Neuronal stem cell (in vitro differentiated cells): ENCODE measurements at regions not wholly inside any gene's neighbourhood (a gene's known extent, or its start where the extent isn't known, plus 50 kb on each side); places are given as distances from the start of the nearest gene placed in this dataset.
A peak's percentile ranks its signal among the peaks of the same experiment; 100 is the strongest.
"Not testable (repeated sequence)": the region's sequence is repeated elsewhere in the genome, so short reads cannot be mapped to it uniquely, and the experiment has no call there.

ENCODE experiments used
- DNase-seq: peaks from one replicate; pipeline ENCODE4 v3.0.0-alpha.2; 2013; ENCODE audit warnings: low spot score
- H2AFZ ChIP-seq: one replicate; pipeline ENCODE4 v1.6.1; 2013; ENCODE audit warnings: mild to moderate bottlenecking, low read length, inconsistent platforms
- H2AK5ac ChIP-seq: 2 replicates; pipeline ENCODE4 v1.6.1; 2013; ENCODE audit warnings: low read depth, mild to moderate bottlenecking, inconsistent platforms, low read length, moderate library complexity, mixed read lengths
- H2BK120ac ChIP-seq: 2 replicates; pipeline ENCODE4 v1.6.1; 2013; ENCODE audit warnings: low read depth, mild to moderate bottlenecking, inconsistent platforms, low read length, moderate library complexity, mixed read lengths
- H2BK12ac ChIP-seq: one replicate; pipeline ENCODE4 v1.6.1; 2013; ENCODE audit warnings: low read length, inconsistent platforms
- H2BK15ac ChIP-seq: 2 replicates; pipeline ENCODE4 v1.6.1; 2013; ENCODE audit warnings: mild to moderate bottlenecking, low read length, inconsistent platforms, mixed read lengths
- H2BK5ac ChIP-seq: one replicate; pipeline ENCODE4 v1.6.1; 2013; ENCODE audit warnings: inconsistent platforms, mild to moderate bottlenecking, low read length, moderate library complexity
- H3K14ac ChIP-seq: one replicate; pipeline ENCODE4 v1.6.1; 2013; ENCODE audit warnings: low read length, inconsistent platforms
- H3K18ac ChIP-seq: 2 replicates; pipeline ENCODE4 v1.6.1; 2013; ENCODE audit warnings: low read length, inconsistent platforms
- H3K23ac ChIP-seq: 2 replicates; pipeline ENCODE4 v1.6.1; 2013; ENCODE audit warnings: low read depth, mild to moderate bottlenecking, mixed read lengths, low read length, inconsistent platforms; ENCODE audit not compliant: poor library complexity
- H3K27ac ChIP-seq: replicated peaks from 3 replicates; pipeline ENCODE4 v1.5.1; 2013; ENCODE audit warnings: low read length, inconsistent platforms
- H3K27me3 ChIP-seq, 3 experiments: 2 replicates each; pipeline ENCODE4 v1.6.1; 2013; ENCODE audit warnings: low read length in 3 of 3, mild to moderate bottlenecking in 2 of 3, inconsistent platforms in 1 of 3, low read depth in 1 of 3, mixed read lengths in 1 of 3, moderate library complexity in 1 of 3; ENCODE audit not compliant: control insufficient read depth in 3 of 3, insufficient read depth in 3 of 3
- H3K36me3 ChIP-seq, 2 donors: replicated peaks in 1 of 2; 2 replicates each; pipeline ENCODE4 v1.6.1; 2013; ENCODE audit warnings: low read length in 2 of 2; ENCODE audit not compliant: control insufficient read depth in 2 of 2, insufficient read depth in 2 of 2
- H3K4ac ChIP-seq: 2 replicates; pipeline ENCODE4 v1.6.1; 2013; ENCODE audit warnings: inconsistent platforms, mild to moderate bottlenecking, low read length, moderate library complexity
- H3K4me1 ChIP-seq, 2 donors: 1 replicate in 1 of 2; 2 replicates in 1 of 2; pipeline ENCODE4 v1.6.1; 2013; ENCODE audit warnings: low read length in 2 of 2, low read depth in 1 of 2; ENCODE audit not compliant: control insufficient read depth in 2 of 2, insufficient read depth in 1 of 2
- H3K4me2 ChIP-seq: one replicate; pipeline ENCODE4 v1.6.1; 2013; ENCODE audit warnings: mild to moderate bottlenecking, low read length, inconsistent platforms; ENCODE audit not compliant: insufficient read depth, poor library complexity, severe bottlenecking
- H3K4me3 ChIP-seq, 2 donors: 2 replicates each; pipeline ENCODE4 v1.5.1; 2013; ENCODE audit warnings: low read length in 2 of 2, mild to moderate bottlenecking in 2 of 2, inconsistent platforms in 1 of 2, moderate library complexity in 1 of 2
- H3K79me1 ChIP-seq: one replicate; pipeline ENCODE4 v1.6.1; 2013; ENCODE audit warnings: low read depth, mild to moderate bottlenecking, inconsistent platforms, low read length, moderate library complexity
- H3K9ac ChIP-seq: one replicate; pipeline ENCODE4 v1.6.1; 2013; ENCODE audit warnings: mild to moderate bottlenecking, low read depth, low read length, inconsistent platforms; ENCODE audit not compliant: poor library complexity
- H3K9me3 ChIP-seq, 2 donors: replicated peaks in 1 of 2; 2 replicates each; pipeline versions ENCODE3 to v1.6.1; 2013; ENCODE audit warnings: low read length in 2 of 2, mild to moderate bottlenecking in 2 of 2, inconsistent platforms in 1 of 2, low read depth in 1 of 2, mixed read lengths in 1 of 2, moderate library complexity in 1 of 2; ENCODE audit not compliant: control insufficient read depth in 2 of 2, insufficient read depth in 1 of 2
- H4K8ac ChIP-seq: one replicate; pipeline ENCODE4 v1.6.1; 2013; ENCODE audit warnings: low read depth, mild to moderate bottlenecking, inconsistent platforms, low read length, moderate library complexity
- H4K91ac ChIP-seq: one replicate; pipeline ENCODE4 v1.6.1; 2013; ENCODE audit warnings: low read length, low read depth, mild to moderate bottlenecking, inconsistent platforms; ENCODE audit not compliant: poor library complexity
- WGBS, 2 donors: extraction: QIAGEN DNeasy Blood & Tissue Kit; methylation state at CpG; one replicate each; pipeline ENCODE4 v1.1.7; 2013; ENCODE audit warnings: missing lambda C conversion rate in 2 of 2, mixed read lengths in 1 of 2; ENCODE audit not compliant: insufficient read length in 2 of 2, insufficient replicate concordance in 1 of 2; ENCODE audit errors: extremely low coverage in 2 of 2; 5-methylcytosine and 5-hydroxymethylcytosine counted together

DNA sequence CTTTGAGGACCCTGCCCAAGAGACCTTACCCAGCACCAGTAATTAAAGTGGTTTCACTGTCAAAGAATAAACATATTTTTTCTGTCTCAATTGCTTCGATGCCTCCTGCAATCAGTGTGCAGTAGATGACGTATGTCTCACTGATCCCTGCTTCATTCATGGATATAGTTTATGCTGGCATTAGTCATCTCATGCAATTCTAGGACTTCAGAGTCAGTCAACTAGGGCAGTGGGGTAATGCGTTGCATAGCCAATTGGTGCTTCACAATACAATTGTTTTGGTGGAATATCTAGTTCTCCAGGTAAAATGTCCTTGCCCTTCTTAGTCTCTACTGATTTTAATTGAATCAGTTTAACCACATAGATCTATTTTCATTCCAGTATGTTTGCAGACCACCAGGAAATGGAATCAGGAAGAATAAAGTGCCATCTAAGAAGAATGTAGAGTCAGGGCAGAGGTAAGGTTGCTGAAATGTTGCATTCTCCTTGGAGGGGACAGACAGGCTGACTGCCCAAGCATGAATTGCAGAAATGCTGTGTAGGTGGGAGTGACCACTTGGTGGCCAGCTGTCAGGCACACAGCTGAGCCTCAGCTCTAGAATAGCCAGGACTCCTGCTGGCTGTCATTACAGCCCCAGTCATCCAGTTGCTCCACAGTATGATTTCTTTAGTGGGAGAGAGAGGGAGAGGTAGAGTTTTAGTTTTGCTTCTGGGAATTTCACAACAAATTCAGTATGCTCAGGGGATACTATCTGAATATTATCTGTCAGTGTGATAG is 73.5 kb upstream of the MEGF10 start:
- Histone ChIP-seq H2AK5ac (no peak overlapping the region), H2BK12ac (no peak overlapping the region), H3K18ac (no peak overlapping the region), H3K9me3 (no peaks in the 10 kb centered on the region), H3K27ac (no peak overlapping the region), H3K4me3 (no peak overlapping the region), H3K4me1 (peaks cover 0 to 2% of the 10 kb centered on the region in 2 donors), H3K23ac (no peak overlapping the region), H3K9ac (no peak overlapping the region), H2AFZ (no peak overlapping the region), H3K27me3 (no peaks in the 10 kb centered on the region), H2BK15ac (no peak overlapping the region), H3K79me1 (no peaks in the 10 kb centered on the region), H2BK5ac (no peak overlapping the region), H3K4ac (no peak overlapping the region), H4K8ac (no peak overlapping the region), H4K91ac (no peak overlapping the region), H3K14ac (no peak overlapping the region), H3K4me2 (no peak overlapping the region), H3K36me3 (no peaks in the 10 kb centered on the region), H2BK120ac (no peak overlapping the region)
- WGBS, 2 donors = no CpG with 5 or more reads among the region's 3 CpGs
- DNase-seq = no peak

DNA sequence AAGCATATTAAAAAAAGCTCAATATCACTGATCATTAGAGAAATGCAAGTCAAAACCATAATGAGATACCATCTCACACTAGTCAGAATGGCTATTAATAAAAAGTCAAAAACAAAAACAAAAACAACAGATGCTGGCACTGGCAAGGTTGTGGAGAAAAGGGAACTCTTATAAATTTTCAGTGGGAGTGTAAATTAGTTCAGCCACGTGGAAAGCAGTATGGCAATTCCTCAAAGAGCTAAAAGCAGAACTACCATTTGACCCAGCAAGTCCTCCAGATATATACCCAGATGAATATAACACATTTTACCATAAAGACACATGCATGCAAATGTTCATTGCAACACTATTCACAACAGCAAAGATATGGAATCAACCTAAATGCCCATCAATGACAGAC is 68.7 kb upstream of the MEGF10 start:
- not testable (repeated sequence) for H3K23ac ChIP-seq, H3K4me1 ChIP-seq, H3K18ac ChIP-seq, H2AK5ac ChIP-seq, DNase-seq, H2BK120ac ChIP-seq, H4K91ac ChIP-seq, H3K14ac ChIP-seq, H2BK12ac ChIP-seq, H3K4me3 ChIP-seq, H3K4me2 ChIP-seq, H4K8ac ChIP-seq, H2BK5ac ChIP-seq, H3K27ac ChIP-seq, H3K9me3 ChIP-seq, H3K79me1 ChIP-seq, H2BK15ac ChIP-seq, H3K4ac ChIP-seq, H3K36me3 ChIP-seq, H3K27me3 ChIP-seq, H2AFZ ChIP-seq, H3K9ac ChIP-seq
- WGBS, 2 donors = no CpG with 5 or more reads among the region's 1 CpG

DNA sequence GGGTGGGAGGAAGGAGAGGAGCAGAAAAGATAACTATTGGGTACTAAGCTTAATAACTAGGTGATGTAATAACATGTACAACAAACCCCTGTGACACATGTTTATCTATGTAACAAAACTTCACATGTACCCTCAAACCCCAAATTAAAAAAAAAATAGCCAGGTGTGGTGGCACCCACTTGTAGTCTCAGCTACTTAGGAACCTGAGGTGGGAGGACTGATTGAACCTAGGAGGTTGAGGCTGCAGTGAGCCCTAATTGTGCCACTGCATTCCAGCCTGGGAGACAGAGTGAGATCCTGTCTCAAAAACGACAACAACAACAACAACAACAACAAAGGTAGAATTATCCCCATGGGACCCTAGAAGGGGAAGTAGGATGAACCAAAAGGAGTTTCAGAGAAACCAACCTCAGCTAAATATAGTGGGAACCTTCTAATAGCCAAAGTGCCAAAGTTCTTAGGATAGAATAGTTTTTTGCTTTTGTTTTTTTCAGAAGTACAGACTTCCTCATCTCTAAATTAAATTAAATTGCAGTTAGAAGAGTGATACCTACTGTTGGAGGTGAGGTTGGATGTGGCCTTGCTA is 67.9 kb upstream of the MEGF10 start:
- not testable (repeated sequence) for H2BK120ac ChIP-seq, H2AK5ac ChIP-seq, H3K27me3 ChIP-seq, H3K9ac ChIP-seq, H3K4ac ChIP-seq, DNase-seq, H2BK12ac ChIP-seq, H3K4me3 ChIP-seq, H4K91ac ChIP-seq, H2BK5ac ChIP-seq, H3K23ac ChIP-seq, H3K27ac ChIP-seq, H3K14ac ChIP-seq, H3K9me3 ChIP-seq, H3K36me3 ChIP-seq, H3K18ac ChIP-seq, H3K4me2 ChIP-seq, H2BK15ac ChIP-seq, H3K79me1 ChIP-seq, H4K8ac ChIP-seq, H2AFZ ChIP-seq, H3K4me1 ChIP-seq
- WGBS, 2 donors = no CpG with 5 or more reads among the region's 1 CpG

DNA sequence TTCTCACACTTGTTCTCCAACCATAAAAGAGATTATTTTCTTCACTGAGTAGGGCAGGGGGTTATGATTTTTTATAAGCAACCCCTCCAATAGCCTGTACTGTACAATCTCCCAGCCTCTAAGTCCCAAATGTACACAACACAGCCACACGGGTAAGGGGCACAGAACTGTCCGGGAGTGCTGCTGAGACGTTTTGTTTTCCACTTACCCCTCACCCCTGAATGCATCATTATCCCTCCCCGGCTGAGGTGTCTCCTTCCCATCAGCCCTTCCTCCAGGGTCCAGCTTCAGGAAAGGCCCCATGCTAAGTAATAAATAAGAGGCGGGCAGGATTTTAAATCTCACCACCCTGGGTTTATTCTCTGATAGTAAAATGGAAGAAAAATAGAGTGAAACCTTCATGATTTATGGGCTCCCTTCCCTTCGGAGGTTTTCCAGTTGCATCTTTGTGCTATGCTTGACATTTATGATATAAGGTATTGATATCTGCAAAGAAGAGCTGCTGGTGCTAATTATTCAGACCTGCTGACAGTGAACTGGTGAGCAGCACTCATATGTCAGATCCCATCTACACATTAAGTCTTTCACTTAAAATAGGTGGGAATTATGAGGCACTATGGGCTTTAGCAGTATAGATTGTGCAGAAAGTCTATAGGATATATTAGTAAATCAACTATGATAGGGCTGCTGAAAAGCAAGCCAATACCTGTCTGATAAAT is 67.2 kb upstream of the MEGF10 start:
- H2BK12ac ChIP-seq = no peak overlapping the region
- peak overlapping the region; percentile 29 for H2AFZ ChIP-seq
- no peak overlapping the region for H3K27ac ChIP-seq
- no peaks in the 10 kb centered on the region for H3K9me3 ChIP-seq
- no peak overlapping the region for H2AK5ac ChIP-seq
- no peak overlapping the region for H2BK5ac ChIP-seq
- no CpG with 5 or more reads among the region's 6 CpGs for WGBS, 2 donors
- no peaks in the 10 kb centered on the region for H3K27me3 ChIP-seq
- H4K91ac ChIP-seq = no peak overlapping the region
- H3K18ac ChIP-seq = no peak overlapping the region
- no peak overlapping the region for H2BK15ac ChIP-seq
- no peak overlapping the region for H3K9ac ChIP-seq
- peaks cover 0 to 2% of the 10 kb centered on the region in 2 donors for H3K4me1 ChIP-seq
- H3K4me2 ChIP-seq = no peak overlapping the region
- no peak overlapping the region for H4K8ac ChIP-seq
- H3K4me3 ChIP-seq = no peak overlapping the region
- no peaks in the 10 kb centered on the region for H3K79me1 ChIP-seq
- H2BK120ac ChIP-seq = no peak overlapping the region
- H3K14ac ChIP-seq = no peak overlapping the region
- H3K23ac ChIP-seq = no peak overlapping the region
- no peaks in the 10 kb centered on the region for H3K36me3 ChIP-seq
- no peak overlapping the region for H3K4ac ChIP-seq
- no peak for DNase-seq
